GM19351 (cell line): ENCODE measurements at regions not wholly inside any gene's neighbourhood (a gene's known extent, or its start where the extent isn't known, plus 50 kb on each side); places are given as distances from the start of the nearest gene placed in this dataset.

ENCODE experiments used
- ATAC-seq: cut with Tn5 transposase; IDR thresholded peaks from one replicate; pipeline ENCODE4 v1.9.1; 2021; ENCODE audit warnings: mild to moderate bottlenecking, moderate library complexity; ENCODE audit not compliant: unreplicated experiment

GRCh38 chr13:40375489-40376171 is 290.8 kb downstream of the FOXO1 start:
- ATAC-seq = no peak

- ATAC-seq = no peak
Measured at GRCh38 chr13:40376296-40376849, 290.1 kb downstream of the FOXO1 start.

- no peak for ATAC-seq
Measured at GRCh38 chr13:40376867-40377535, 289.4 kb downstream of the FOXO1 start.

- no peak for ATAC-seq
Measured at GRCh38 chr13:40377783-40378182, 288.7 kb downstream of the FOXO1 start.

GRCh38 chr13:40379196-40379595 is 287.2 kb downstream of the FOXO1 start:
- no peak for ATAC-seq

- ATAC-seq = no peak
Measured at GRCh38 chr13:40379794-40380578, 286.5 kb downstream of the FOXO1 start.

- peak; percentile 78 for ATAC-seq
Measured at GRCh38 chr13:40381935-40382764, 284.3 kb downstream of the FOXO1 start.

- no peak for ATAC-seq
Measured at GRCh38 chr13:40383132-40383531, 283.3 kb downstream of the FOXO1 start.

GRCh38 chr13:40383885-40384284 is 282.6 kb downstream of the FOXO1 start:
- no peak for ATAC-seq

- no peak for ATAC-seq
Measured at GRCh38 chr13:40384976-40385857, 281.2 kb downstream of the FOXO1 start.

GRCh38 chr13:40385858-40386180 is 280.6 kb downstream of the FOXO1 start:
- no peak for ATAC-seq

- no peak for ATAC-seq
Measured at GRCh38 chr13:40386586-40386985, 279.9 kb downstream of the FOXO1 start.

- ATAC-seq = no peak
Measured at GRCh38 chr13:40387775-40388174, 278.7 kb downstream of the FOXO1 start.

GRCh38 chr13:40388617-40389016 is 277.8 kb downstream of the FOXO1 start:
- peak; percentile 97 for ATAC-seq

- peak; percentile 69 for ATAC-seq
Measured at GRCh38 chr13:40389081-40389641, 277.3 kb downstream of the FOXO1 start.

- ATAC-seq = no peak
Measured at GRCh38 chr13:40390401-40390916, 276.0 kb downstream of the FOXO1 start.

- ATAC-seq = no peak
Measured at GRCh38 chr13:40391788-40392187, 274.7 kb downstream of the FOXO1 start.

- ATAC-seq = no peak
Measured at GRCh38 chr13:40394304-40394985, 272.0 kb downstream of the FOXO1 start.

GRCh38 chr13:40398065-40398464 is 268.4 kb downstream of the FOXO1 start:
- no peak for ATAC-seq
